HG02981 (cell line): ENCODE measurements at regions not wholly inside any gene's neighbourhood (a gene's known extent, or its start where the extent isn't known, plus 50 kb on each side); places are given as distances from the start of the nearest gene placed in this dataset.
"Not testable (repeated sequence)": the region's sequence is repeated elsewhere in the genome, so short reads cannot be mapped to it uniquely, and the experiment has no call there.

ENCODE experiments used
- ATAC-seq: cut with Tn5 transposase; IDR thresholded peaks from one replicate; pipeline ENCODE4 v1.9.1; 2021; ENCODE audit warnings: mild to moderate bottlenecking, moderate library complexity; ENCODE audit not compliant: unreplicated experiment

- no peak for ATAC-seq
Measured at GRCh38 chr14:28157289-28157869, 609.2 kb upstream of the FOXG1 start.

- no peak for ATAC-seq
Measured at GRCh38 chr14:28157887-28158791, 608.4 kb upstream of the FOXG1 start.

GRCh38 chr14:28161040-28161439 lies 605.5 kb upstream of the FOXG1 start:
- ATAC-seq = no peak

GRCh38 chr14:28163233-28163632 lies 603.4 kb upstream of the FOXG1 start:
- ATAC-seq = no peak

- no peak for ATAC-seq
Measured at GRCh38 chr14:28163897-28164296, 602.7 kb upstream of the FOXG1 start.

- ATAC-seq = not testable (repeated sequence)
Measured at GRCh38 chr14:28187902-28188830, 578.4 kb upstream of the FOXG1 start.

- ATAC-seq = no peak
Measured at GRCh38 chr14:28196878-28197277, 569.7 kb upstream of the FOXG1 start.

- no peak for ATAC-seq
Measured at GRCh38 chr14:28220391-28220790, 546.2 kb upstream of the FOXG1 start.

GRCh38 chr14:28240909-28241308 lies 525.7 kb upstream of the FOXG1 start:
- ATAC-seq = no peak

- ATAC-seq = no peak
Measured at GRCh38 chr14:28242895-28243294, 523.7 kb upstream of the FOXG1 start.

- no peak for ATAC-seq
Measured at GRCh38 chr14:28243600-28243999, 523.0 kb upstream of the FOXG1 start.

GRCh38 chr14:28245216-28245615 lies 521.4 kb upstream of the FOXG1 start:
- no peak for ATAC-seq

GRCh38 chr14:28247491-28247890 lies 519.1 kb upstream of the FOXG1 start:
- ATAC-seq = no peak

- not testable (repeated sequence) for ATAC-seq
Measured at GRCh38 chr14:28252124-28252523, 514.5 kb upstream of the FOXG1 start.

- no peak for ATAC-seq
Measured at GRCh38 chr14:28254768-28255167, 511.8 kb upstream of the FOXG1 start.

GRCh38 chr14:28264306-28264705 lies 502.3 kb upstream of the FOXG1 start:
- ATAC-seq = no peak

GRCh38 chr14:28272270-28272669 lies 494.3 kb upstream of the FOXG1 start:
- ATAC-seq = no peak

- no peak for ATAC-seq
Measured at GRCh38 chr14:28280530-28280929, 486.1 kb upstream of the FOXG1 start.

- ATAC-seq = no peak
Measured at GRCh38 chr14:28280997-28281598, 485.5 kb upstream of the FOXG1 start.

- ATAC-seq = no peak
Measured at GRCh38 chr14:28284546-28285300, 481.9 kb upstream of the FOXG1 start.
